ENCODE measurements at regions not wholly inside any gene's neighbourhood (a gene's known extent, or its start where the extent isn't known, plus 50 kb on each side); places are given as distances from the start of the nearest gene placed in this dataset.

GRCh38 chr5:164127527-164127926 is 622.1 kb downstream of the MAT2B start:
- DNase-seq (ENCODE audit: low spot score) (no peak), FAIRE-seq (no peak), ATAC-seq (no peak)
- Histone ChIP-seq H3K4me2 (ENCODE audit: low read depth, low read length) (no peak overlapping the region), H2AFZ (ENCODE audit: low read length) (no peak overlapping the region), H3K27ac (ENCODE audit: extremely low read length, insufficient read depth, low read length) (no peak overlapping the region), H4K20me1 (ENCODE audit: insufficient read depth, low read length) (no peaks in the 10 kb centered on the region), H3K9me3 (ENCODE audit: low read length) (peaks cover 75% of the 10 kb centered on the region), H3K4me1 (ENCODE audit: insufficient read depth, low read length) (no peaks in the 10 kb centered on the region), H3K79me2 (ENCODE audit: insufficient read depth, low read length) (no peaks in the 10 kb centered on the region), H3K36me3 (replicated peaks in 1 of 2; ENCODE audit: control insufficient read depth in 1 of 2, insufficient read depth in 2 of 2, low read length in 2 of 2) (no peaks in the 10 kb centered on the region), H3K27me3 (ENCODE audit: control insufficient read depth in 1 of 2, insufficient read depth in 2 of 2, low read length in 2 of 2) (no peaks in the 10 kb centered on the region), H3K9ac (ENCODE audit: insufficient read depth, low read depth, low read length) (no peak overlapping the region), H3K4me3 (replicated peaks in 1 of 3; ENCODE audit: insufficient read depth in 1 of 3, low read depth in 2 of 3, low read length in 3 of 3) (no peak overlapping the region)
- CTCF ChIA-PET (ENCODE audit: low intra/inter-chr PET ratio, low total read pairs): no interaction called here
- intact Hi-C loops (cut with micrococcal nuclease; ENCODE audit: unreplicated experiment): no loop called here
- no TSS peak for BruUV-seq (replicated peaks)
- in situ Hi-C loops (cut with HindIII; ENCODE audit: extremely low pct_ligation_motif_present, low pct_unique_long_range_greater_than_20kb): no loop called here
- POLR2A ChIA-PET: no interaction called here
- TF ChIP-seq CCAR2 (optimal IDR thresholded peaks at IDR 0.05; ENCODE audit: low read depth, low read length) (no peak), ZFP37 (CRISPR knock-in tag; IDR thresholded peaks at IDR 0.05; ENCODE audit: borderline replicate concordance) (no peak), ZBTB43 (CRISPR knock-in tag; conservative IDR thresholded peaks at IDR 0.05) (no peak)
- WGBS (ENCODE audit: low lambda C conversion rate): 1% methylated on average over 2 of the region's 2 CpGs

- Histone ChIP-seq H3K27ac (ENCODE audit: extremely low read length, insufficient read depth, low read length) (no peak overlapping the region), H3K4me3 (replicated peaks in 1 of 3; ENCODE audit: insufficient read depth in 1 of 3, low read depth in 2 of 3, low read length in 3 of 3) (no peak overlapping the region), H3K27me3 (ENCODE audit: control insufficient read depth in 1 of 2, insufficient read depth in 2 of 2, low read length in 2 of 2) (no peaks in the 10 kb centered on the region), H4K20me1 (ENCODE audit: insufficient read depth, low read length) (no peaks in the 10 kb centered on the region), H3K79me2 (ENCODE audit: insufficient read depth, low read length) (no peaks in the 10 kb centered on the region), H3K36me3 (replicated peaks in 1 of 2; ENCODE audit: control insufficient read depth in 1 of 2, insufficient read depth in 2 of 2, low read length in 2 of 2) (no peaks in the 10 kb centered on the region), H3K4me1 (ENCODE audit: insufficient read depth, low read length) (no peaks in the 10 kb centered on the region), H3K9ac (ENCODE audit: insufficient read depth, low read depth, low read length) (no peak overlapping the region), H2AFZ (ENCODE audit: low read length) (no peak overlapping the region), H3K9me3 (ENCODE audit: low read length) (peaks cover 75% of the 10 kb centered on the region), H3K4me2 (ENCODE audit: low read depth, low read length) (no peak overlapping the region)
- FAIRE-seq (no peak), ATAC-seq (no peak), DNase-seq (ENCODE audit: low spot score) (no peak)
- TF ChIP-seq ARHGAP35 (CRISPR knock-in tag; IDR thresholded peaks at IDR 0.05; ENCODE audit: borderline replicate concordance) (no peak), ATF7-NPFF (CRISPR knock-in tag; IDR thresholded peaks at IDR 0.05; ENCODE audit: low read depth) (no peak), SNAI1 (CRISPR knock-in tag; IDR thresholded peaks at IDR 0.05; ENCODE audit: borderline replicate concordance) (no peak), ZNF264 (CRISPR knock-in tag; IDR thresholded peaks at IDR 0.05) (no peak)
- in situ Hi-C loops (cut with HindIII; ENCODE audit: extremely low pct_ligation_motif_present, low pct_unique_long_range_greater_than_20kb): no loop called here
- WGBS (ENCODE audit: low lambda C conversion rate): 17% methylated on average over 1 of the region's 2 CpGs
- intact Hi-C loops (cut with micrococcal nuclease; ENCODE audit: unreplicated experiment): no loop called here
- POLR2A ChIA-PET: no interaction called here
- CTCF ChIA-PET (ENCODE audit: low intra/inter-chr PET ratio, low total read pairs): no interaction called here
- BruUV-seq (replicated peaks): no TSS peak
Measured at GRCh38 chr5:164132358-164132757, 626.9 kb downstream of the MAT2B start.
